Astrocyte (in vitro differentiated cells and primary cell): ENCODE measurements at regions not wholly inside any gene's neighbourhood (a gene's known extent, or its start where the extent isn't known, plus 50 kb on each side); places are given as distances from the start of the nearest gene placed in this dataset.

Experiments used
- DNase-seq: peaks from one replicate; pipeline ENCODE4 v3.0.0-alpha.2; 2010; ENCODE audit warnings: low read depth
- FAIRE-seq: peaks from 2 replicates; lab custom pipeline; 2011; peaks lifted over from hg19 to GRCh38; lab: Jason Lieb, UNC
- H2AFZ ChIP-seq: 2 replicates; pipeline ENCODE4 v1.6.0; 2012; ENCODE audit warnings: low read depth, low read length, inconsistent platforms
- H3K27ac ChIP-seq: 2 replicates; pipeline ENCODE4 v1.5.1; 2011; ENCODE audit warnings: low read depth, low read length, inconsistent platforms
- H3K27me3 ChIP-seq: 2 replicates; pipeline ENCODE4 v1.6.0; 2011; ENCODE audit warnings: low read length, inconsistent platforms; ENCODE audit not compliant: insufficient read depth
- H3K36me3 ChIP-seq: 2 replicates; pipeline ENCODE4 v1.5.1; 2011; ENCODE audit warnings: low read length, inconsistent platforms; ENCODE audit not compliant: insufficient read depth
- H3K4me1 ChIP-seq: 2 replicates; pipeline ENCODE4 v1.5.1; 2011; ENCODE audit warnings: low read length, inconsistent platforms; ENCODE audit not compliant: insufficient read depth
- H3K4me2 ChIP-seq: 2 replicates; pipeline ENCODE4 v1.6.0; 2012; ENCODE audit warnings: low read length, inconsistent platforms
- H3K4me3 ChIP-seq: 2 replicates; pipeline ENCODE4 v1.5.1; 2011; ENCODE audit warnings: low read depth, mild to moderate bottlenecking, low read length, inconsistent platforms; ENCODE audit not compliant: insufficient read depth
- H3K79me2 ChIP-seq: 2 replicates; pipeline ENCODE4 v1.6.0; 2012; ENCODE audit warnings: mild to moderate bottlenecking, low read length, inconsistent platforms; ENCODE audit not compliant: insufficient read depth
- H3K9ac ChIP-seq: 2 replicates; pipeline ENCODE4 v1.6.0; 2012; ENCODE audit warnings: mild to moderate bottlenecking, low read length, inconsistent platforms
- H3K9me3 ChIP-seq: 2 replicates; pipeline ENCODE4 v1.5.1; 2012; ENCODE audit warnings: low read depth, mild to moderate bottlenecking, low read length, inconsistent platforms; ENCODE audit not compliant: insufficient read depth
- H4K20me1 ChIP-seq: 2 replicates; pipeline ENCODE4 v1.6.0; 2012; ENCODE audit warnings: low read length, inconsistent platforms; ENCODE audit not compliant: insufficient read depth
- H3K27ac Mint-ChIP-seq: one replicate; pipeline ENCODE4 v1.8.0; 2021; ENCODE audit warnings: mild to moderate bottlenecking, mixed read lengths; ENCODE audit not compliant: unreplicated experiment
- H3K27me3 Mint-ChIP-seq: one replicate; pipeline ENCODE4 v1.8.0; 2021; ENCODE audit warnings: low read depth, mixed read lengths; ENCODE audit not compliant: unreplicated experiment
- H3K36me3 Mint-ChIP-seq: one replicate; pipeline ENCODE4 v1.8.0; 2021; ENCODE audit warnings: low read depth, mixed read lengths; ENCODE audit not compliant: unreplicated experiment
- H3K4me1 Mint-ChIP-seq: one replicate; pipeline ENCODE4 v1.8.0; 2021; ENCODE audit warnings: low read depth, mixed read lengths; ENCODE audit not compliant: unreplicated experiment
- H3K4me3 Mint-ChIP-seq: one replicate; pipeline ENCODE4 v1.8.0; 2021; ENCODE audit warnings: mild to moderate bottlenecking, moderate library complexity, mixed read lengths; ENCODE audit not compliant: unreplicated experiment
- H3K9me3 Mint-ChIP-seq: one replicate; pipeline ENCODE4 v1.8.0; 2021; ENCODE audit warnings: mild to moderate bottlenecking, mixed read lengths; ENCODE audit not compliant: unreplicated experiment
- EZH2 ChIP-seq: IDR thresholded peaks from 2 replicates; pipeline ENCODE4 v1.6.1; 2012; ENCODE audit warnings: mild to moderate bottlenecking, low read length, inconsistent platforms; ENCODE audit not compliant: insufficient read depth
- TF ChIP-seq, protein P1 (sequence below): IDR thresholded peaks from 2 replicates; pipeline ENCODE4 v1.5.1; 2011; ENCODE audit warnings: low read depth, mild to moderate bottlenecking, inconsistent platforms, low read length, moderate library complexity; ENCODE audit not compliant: insufficient read depth

DNA sequence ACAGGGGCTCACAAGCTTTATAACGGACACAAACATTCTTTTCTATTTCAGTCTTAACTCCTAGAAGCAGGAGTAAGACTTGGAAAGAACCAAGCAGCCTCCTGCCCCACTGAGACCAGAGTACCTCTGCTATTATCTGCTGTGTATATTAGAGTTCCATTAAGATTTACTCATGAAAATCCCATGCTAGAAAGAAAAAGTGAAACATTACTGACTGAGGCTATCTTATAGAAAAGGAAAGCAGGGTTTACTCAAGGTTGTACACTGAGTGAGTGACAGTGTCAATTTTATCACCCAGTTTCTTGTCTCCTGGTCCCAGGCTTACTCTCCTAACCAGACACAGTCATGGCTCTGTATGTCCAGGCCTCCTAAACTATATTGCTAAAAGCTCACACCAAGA, 97.9 kb upstream of the SOX2 start:
- Histone ChIP-seq H3K27ac (no peak overlapping the region), H3K9ac (no peak overlapping the region), H3K79me2 (no peaks in the 10 kb centered on the region), H3K9me3 (no peaks in the 10 kb centered on the region), H3K4me3 (no peak overlapping the region), H4K20me1 (no peaks in the 10 kb centered on the region), H3K4me2 (no peak overlapping the region), H2AFZ (no peak overlapping the region), H3K4me1 (no peaks in the 10 kb centered on the region), H3K27me3 (no peaks in the 10 kb centered on the region), H3K36me3 (no peaks in the 10 kb centered on the region)
- no peaks in the 10 kb centered on the region for H3K9me3 Mint-ChIP-seq
- no peak for DNase-seq
- no peak overlapping the region for H3K27ac Mint-ChIP-seq
- no peak overlapping the region for H3K4me3 Mint-ChIP-seq
- H3K27me3 Mint-ChIP-seq, result no peaks in the 10 kb centered on the region
- FAIRE-seq, result no peak
- H3K36me3 Mint-ChIP-seq, result no peaks in the 10 kb centered on the region
- TF ChIP-seq EZH2, result no peak
- TF ChIP-seq, protein P1, sequence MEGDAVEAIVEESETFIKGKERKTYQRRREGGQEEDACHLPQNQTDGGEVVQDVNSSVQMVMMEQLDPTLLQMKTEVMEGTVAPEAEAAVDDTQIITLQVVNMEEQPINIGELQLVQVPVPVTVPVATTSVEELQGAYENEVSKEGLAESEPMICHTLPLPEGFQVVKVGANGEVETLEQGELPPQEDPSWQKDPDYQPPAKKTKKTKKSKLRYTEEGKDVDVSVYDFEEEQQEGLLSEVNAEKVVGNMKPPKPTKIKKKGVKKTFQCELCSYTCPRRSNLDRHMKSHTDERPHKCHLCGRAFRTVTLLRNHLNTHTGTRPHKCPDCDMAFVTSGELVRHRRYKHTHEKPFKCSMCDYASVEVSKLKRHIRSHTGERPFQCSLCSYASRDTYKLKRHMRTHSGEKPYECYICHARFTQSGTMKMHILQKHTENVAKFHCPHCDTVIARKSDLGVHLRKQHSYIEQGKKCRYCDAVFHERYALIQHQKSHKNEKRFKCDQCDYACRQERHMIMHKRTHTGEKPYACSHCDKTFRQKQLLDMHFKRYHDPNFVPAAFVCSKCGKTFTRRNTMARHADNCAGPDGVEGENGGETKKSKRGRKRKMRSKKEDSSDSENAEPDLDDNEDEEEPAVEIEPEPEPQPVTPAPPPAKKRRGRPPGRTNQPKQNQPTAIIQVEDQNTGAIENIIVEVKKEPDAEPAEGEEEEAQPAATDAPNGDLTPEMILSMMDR, result no peak
- H3K4me1 Mint-ChIP-seq, result peaks cover 8% of the 10 kb centered on the region

GRCh38 chr3:181613191-181613590, 98.5 kb upstream of the SOX2 start:
- H3K9me3 ChIP-seq, result no peaks in the 10 kb centered on the region
- no peaks in the 10 kb centered on the region for H3K79me2 ChIP-seq
- FAIRE-seq (no peak), DNase-seq (no peak)
- H4K20me1 ChIP-seq, result no peaks in the 10 kb centered on the region
- no peaks in the 10 kb centered on the region for H3K27me3 ChIP-seq
- H3K9ac ChIP-seq, result no peak overlapping the region
- Mint-ChIP-seq H3K36me3 (no peaks in the 10 kb centered on the region), H3K27ac (no peak overlapping the region), H3K4me3 (no peak overlapping the region), H3K9me3 (no peaks in the 10 kb centered on the region), H3K4me1 (peaks cover 8% of the 10 kb centered on the region), H3K27me3 (no peaks in the 10 kb centered on the region)
- no peaks in the 10 kb centered on the region for H3K36me3 ChIP-seq
- no peak overlapping the region for H2AFZ ChIP-seq
- no peak for TF ChIP-seq EZH2
- no peak overlapping the region for H3K4me2 ChIP-seq
- no peak overlapping the region for H3K4me3 ChIP-seq
- H3K27ac ChIP-seq, result no peak overlapping the region
- H3K4me1 ChIP-seq, result no peaks in the 10 kb centered on the region

GRCh38 chr3:181610973-181611265, 100.8 kb upstream of the SOX2 start:
- no peak overlapping the region for H3K27ac Mint-ChIP-seq
- peaks cover 1% of the 10 kb centered on the region for H3K27me3 Mint-ChIP-seq
- H3K79me2 ChIP-seq, result no peaks in the 10 kb centered on the region
- no peaks in the 10 kb centered on the region for H3K9me3 ChIP-seq
- H2AFZ ChIP-seq, result no peak overlapping the region
- no peaks in the 10 kb centered on the region for H4K20me1 ChIP-seq
- TF ChIP-seq, protein P1, result no peak
- no peak for TF ChIP-seq EZH2
- no peak for FAIRE-seq
- H3K36me3 ChIP-seq, result no peaks in the 10 kb centered on the region
- H3K4me2 ChIP-seq, result no peak overlapping the region
- H3K9me3 Mint-ChIP-seq, result no peaks in the 10 kb centered on the region
- H3K4me3 ChIP-seq, result no peak overlapping the region
- H3K9ac ChIP-seq, result no peak overlapping the region
- peaks cover 8% of the 10 kb centered on the region for H3K4me1 Mint-ChIP-seq
- H3K4me3 Mint-ChIP-seq, result no peak overlapping the region
- H3K27ac ChIP-seq, result no peak overlapping the region
- no peak for DNase-seq
- H3K27me3 ChIP-seq, result no peaks in the 10 kb centered on the region
- no peaks in the 10 kb centered on the region for H3K36me3 Mint-ChIP-seq
- no peaks in the 10 kb centered on the region for H3K4me1 ChIP-seq
